ENCODE measurements at regions not wholly inside any gene's neighbourhood (a gene's known extent, or its start where the extent isn't known, plus 50 kb on each side); places are given as distances from the start of the nearest gene placed in this dataset.

GRCh38 chr20:58039274-58040092, 189.0 kb downstream of the ANKRD60 start:
- TF ChIP-seq CTCF (IDR thresholded peaks at IDR 0.05), result no peak
- TF ChIP-seq POLR2AphosphoS5 (IDR thresholded peaks at IDR 0.05), result no peak
- TF ChIP-seq POLR2A (IDR thresholded peaks at IDR 0.05; ENCODE audit: low read depth), result no peak
